Caco-2 (cell line): ENCODE measurements at regions not wholly inside any gene's neighbourhood (a gene's known extent, or its start where the extent isn't known, plus 50 kb on each side); places are given as distances from the start of the nearest gene placed in this dataset.

ENCODE experiments used
- BruUV-seq: library from RNA; stranded (reverse); fragments of 400-500 nt; replicated peaks from 2 replicates; lab custom pipeline; 2021; lab: Mats Ljungman, UMichigan
- CTCF ChIA-PET: fragments of 300-600 bp; sonication (Branson Sonifier 250); formaldehyde crosslinking; loops from one replicate; lab custom pipeline; 2022; ENCODE audit warnings: antibody characterized with exemption; lab: Charles Lee
- POLR2A ChIA-PET: fragments of 300-600 bp; sonication (Branson Sonifier 250); formaldehyde crosslinking; loops from one replicate; lab custom pipeline; 2022; ENCODE audit warnings: antibody characterized with exemption; lab: Charles Lee
- DNase-seq, 2 experiments: peaks; one replicate each; pipeline versions ENCODE4 v3.0.0 to v3.0.0-alpha.2; 2020 to 2022
- H3K27me3 ChIP-seq: replicated peaks from 2 replicates; pipeline ENCODE4 v1.6.0; 2011; ENCODE audit warnings: low read length; ENCODE audit not compliant: control insufficient read depth, insufficient read depth
- H3K36me3 ChIP-seq: 2 replicates; pipeline ENCODE4 v1.5.1; 2011; ENCODE audit warnings: low read length; ENCODE audit not compliant: control insufficient read depth, insufficient read depth
- H3K4me1 ChIP-seq: fragments of 250-450 bp; sonication (Bioruptor Pico); 2 replicates; pipeline ENCODE4 v1.5.1; 2020; ENCODE audit warnings: mild to moderate bottlenecking
- H3K4me3 ChIP-seq: 2 replicates; pipeline ENCODE4 v1.5.1; 2011; ENCODE audit warnings: low read depth, mild to moderate bottlenecking, control low read depth, low read length
- H3K9me3 ChIP-seq: fragments of 250-450 bp; sonication (Bioruptor Pico); 2 replicates; pipeline ENCODE4 v1.5.1; 2020; ENCODE audit warnings: mild to moderate bottlenecking, moderate library complexity
- H3K27ac Mint-ChIP-seq: one replicate; pipeline ENCODE4 v1.8.0; 2022; ENCODE audit warnings: mixed read lengths; ENCODE audit not compliant: unreplicated experiment
- H3K27me3 Mint-ChIP-seq: one replicate; pipeline ENCODE4 v1.8.0; 2022; ENCODE audit warnings: mixed read lengths; ENCODE audit not compliant: insufficient read depth, unreplicated experiment
- H3K36me3 Mint-ChIP-seq: one replicate; pipeline ENCODE4 v1.8.0; 2022; ENCODE audit warnings: mild to moderate bottlenecking, mixed read lengths; ENCODE audit not compliant: insufficient read depth, unreplicated experiment
- H3K4me1 Mint-ChIP-seq: one replicate; pipeline ENCODE4 v1.8.0; 2022; ENCODE audit warnings: low read depth, mixed read lengths; ENCODE audit not compliant: unreplicated experiment
- H3K4me3 Mint-ChIP-seq: one replicate; pipeline ENCODE4 v1.8.0; 2022; ENCODE audit warnings: mild to moderate bottlenecking, moderate library complexity, mixed read lengths; ENCODE audit not compliant: unreplicated experiment
- H3K9me3 Mint-ChIP-seq: one replicate; pipeline ENCODE4 v1.8.0; 2022; ENCODE audit warnings: mixed read lengths; ENCODE audit not compliant: unreplicated experiment
- CTCF ChIP-seq, 2 experiments: fragments of 200-600 bp in 1 of 2; IDR thresholded peaks; 1 replicate in 1 of 2; 2 replicates in 1 of 2; pipeline versions ENCODE4 v1.5.1 to v1.8.0; 2011 to 2022; ENCODE audit warnings: antibody characterized with exemption in 1 of 2, control low read depth in 1 of 2, inconsistent platforms in 1 of 2, low read depth in 1 of 2, low read length in 1 of 2, mild to moderate bottlenecking in 1 of 2, moderate library complexity in 1 of 2; ENCODE audit not compliant: insufficient read depth in 1 of 2, severe bottlenecking in 1 of 2, unreplicated experiment in 1 of 2
- intact Hi-C: fragments of 100-400 bp; cut with micrococcal nuclease; formaldehyde crosslinking; loops from one replicate; pipeline ENCODE4 v1.10.0; 2022; ENCODE audit not compliant: unreplicated experiment

- Histone ChIP-seq H3K4me1 (peaks cover 10% of the 10 kb centered on the region), H3K36me3 (no peaks in the 10 kb centered on the region), H3K4me3 (no peak overlapping the region), H3K9me3 (no peaks in the 10 kb centered on the region), H3K27me3 (no peaks in the 10 kb centered on the region)
- no peak for TF ChIP-seq CTCF (IDR thresholded peaks at IDR 0.05; ENCODE audit: insufficient read depth in 1 of 2, low read depth in 1 of 2, low read length in 1 of 2, severe bottlenecking in 1 of 2, unreplicated experiment in 1 of 2)
- ChIA-PET POLR2A (no interaction called here), CTCF (no interaction called here)
- no peak for DNase-seq
- H3K36me3 Mint-ChIP-seq: no peaks in the 10 kb centered on the region
- peaks cover 5% of the 10 kb centered on the region for H3K27me3 Mint-ChIP-seq
- BruUV-seq: no TSS peak
- H3K4me3 Mint-ChIP-seq: no peak overlapping the region
- no peaks in the 10 kb centered on the region for H3K9me3 Mint-ChIP-seq
- intact Hi-C loops: no loop called here
- no peak overlapping the region for H3K27ac Mint-ChIP-seq
- peaks cover 7% of the 10 kb centered on the region for H3K4me1 Mint-ChIP-seq
Measured at GRCh38 chr13:77391475-77391874, 64.6 kb upstream of the MYCBP2 start.

DNA sequence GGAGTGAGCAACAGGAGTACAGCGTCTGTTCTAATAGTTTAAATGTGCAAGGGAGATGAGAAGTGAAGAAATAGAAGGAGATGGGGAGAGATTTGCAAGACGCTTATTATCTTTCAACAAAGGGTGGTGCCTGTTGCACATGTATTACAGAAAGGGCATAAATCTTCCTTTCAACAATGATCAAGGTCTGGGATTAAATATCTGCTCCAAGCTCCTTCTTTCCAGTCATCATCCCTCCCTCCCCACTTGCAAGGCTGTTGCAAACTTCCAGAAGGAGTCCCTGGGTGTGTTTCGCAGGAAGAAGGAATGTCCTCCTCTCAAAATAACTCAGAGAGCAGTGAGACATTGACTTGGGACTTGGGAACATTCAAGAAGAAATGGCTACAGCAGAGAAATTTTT, 63.5 kb upstream of the MYCBP2 start:
- Mint-ChIP-seq H3K27me3 (peaks cover 5% of the 10 kb centered on the region), H3K4me1 (peaks cover 7% of the 10 kb centered on the region), H3K4me3 (no peak overlapping the region), H3K27ac (no peak overlapping the region), H3K9me3 (no peaks in the 10 kb centered on the region), H3K36me3 (no peaks in the 10 kb centered on the region)
- ChIA-PET CTCF (interaction anchor here (0.7 kb wide), 1 partner anchor 90 kb away, joined by 3 read pairs; no protein-coding TSS in a partner anchor), POLR2A (no interaction called here)
- no peak for TF ChIP-seq CTCF (IDR thresholded peaks at IDR 0.05; ENCODE audit: insufficient read depth in 1 of 2, low read depth in 1 of 2, low read length in 1 of 2, severe bottlenecking in 1 of 2, unreplicated experiment in 1 of 2)
- H3K4me1 ChIP-seq: peaks cover 10% of the 10 kb centered on the region
- H3K27me3 ChIP-seq: no peaks in the 10 kb centered on the region
- no peaks in the 10 kb centered on the region for H3K36me3 ChIP-seq
- H3K4me3 ChIP-seq: no peak overlapping the region
- intact Hi-C loops: no loop called here
- no peak for DNase-seq
- H3K9me3 ChIP-seq: no peaks in the 10 kb centered on the region
- no TSS peak for BruUV-seq

DNA sequence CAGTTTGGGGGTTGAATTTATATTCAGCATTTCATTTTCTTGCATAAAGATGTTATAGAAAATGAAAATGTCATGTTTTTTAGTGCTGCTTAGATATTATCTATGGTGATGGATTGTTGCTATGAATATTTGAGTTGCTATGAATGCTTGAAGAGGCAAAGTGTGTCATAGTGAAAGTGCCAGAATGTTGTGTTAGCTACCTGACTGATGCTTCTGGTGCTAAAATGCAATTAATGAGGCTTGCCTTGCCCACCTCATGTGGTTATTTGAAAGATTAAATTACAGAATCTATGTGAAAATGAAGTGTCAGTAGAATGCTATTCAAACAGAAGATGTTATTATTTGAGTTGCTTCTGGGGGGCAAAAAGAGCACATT, 62.7 kb upstream of the MYCBP2 start:
- BruUV-seq: no TSS peak
- H3K27me3 ChIP-seq: no peaks in the 10 kb centered on the region
- CTCF ChIA-PET: no interaction called here

More for the DNA sequence above, 62.7 kb upstream of the MYCBP2 start:
- TF ChIP-seq CTCF (IDR thresholded peaks at IDR 0.05; ENCODE audit: insufficient read depth in 1 of 2, low read depth in 1 of 2, low read length in 1 of 2, severe bottlenecking in 1 of 2, unreplicated experiment in 1 of 2): no peak
- H3K4me3 Mint-ChIP-seq: no peak overlapping the region
- no peak overlapping the region for H3K27ac Mint-ChIP-seq
- H3K36me3 ChIP-seq: no peaks in the 10 kb centered on the region
- no peak overlapping the region for H3K4me3 ChIP-seq
- H3K27me3 Mint-ChIP-seq: peaks cover 5% of the 10 kb centered on the region
- peaks cover 7% of the 10 kb centered on the region for H3K4me1 Mint-ChIP-seq
- peaks cover 18% of the 10 kb centered on the region for H3K4me1 ChIP-seq
- no peaks in the 10 kb centered on the region for H3K9me3 Mint-ChIP-seq
- H3K36me3 Mint-ChIP-seq: no peaks in the 10 kb centered on the region
- intact Hi-C loops: no loop called here
- no peak for DNase-seq
- H3K9me3 ChIP-seq: no peaks in the 10 kb centered on the region
- POLR2A ChIA-PET: no interaction called here
